ENCODE measurements at regions not wholly inside any gene's neighbourhood (a gene's known extent, or its start where the extent isn't known, plus 50 kb on each side); places are given as distances from the start of the nearest gene placed in this dataset.
"Not testable (repeated sequence)": the region's sequence is repeated elsewhere in the genome, so short reads cannot be mapped to it uniquely, and the experiment has no call there.

GRCh38 chr5:34128890-34129289, 85.9 kb upstream of the C1QTNF3 start:
- TF ChIP-seq CTCF, POLR2A (IDR thresholded peaks at IDR 0.05): not testable (repeated sequence)

All from right lobe of liver (tissue), 4 donors.